Motor neuron (in vitro differentiated cells): ENCODE measurements at regions not wholly inside any gene's neighbourhood (a gene's known extent, or its start where the extent isn't known, plus 50 kb on each side); places are given as distances from the start of the nearest gene placed in this dataset.

ENCODE experiments used
- ATAC-seq, 8 experiments: fragments of 200-7000 bp; cut with Tn5 transposase; replicated peaks in 6 of 8; 2 replicates each; pipeline ENCODE4 v1.8.0; 2021; ENCODE audit warnings: mild to moderate bottlenecking in 8 of 8, moderate library complexity in 8 of 8
- H3K27ac ChIP-seq, 2 donors: fragments of 250-450 bp; sonication (Bioruptor Pico); 2 replicates each; pipeline ENCODE4 v1.9.0; 2021; ENCODE audit warnings: antibody characterized with exemption in 2 of 2, mild to moderate bottlenecking in 2 of 2, moderate library complexity in 1 of 2
- H3K4me1 ChIP-seq, 2 donors: fragments of 250-450 bp; sonication (Bioruptor Pico); replicated peaks in 1 of 2; 2 replicates each; pipeline ENCODE4 v1.6.1; 2021; ENCODE audit warnings: antibody characterized with exemption in 2 of 2, mild to moderate bottlenecking in 2 of 2, moderate library complexity in 1 of 2
- H3K4me3 ChIP-seq, 5 donors: fragments of 250-450 bp; sonication (Bioruptor Pico); 2 replicates each; pipeline ENCODE4 v1.9.0; 2021; ENCODE audit warnings: antibody characterized with exemption in 5 of 5, mild to moderate bottlenecking in 5 of 5, moderate library complexity in 4 of 5
- WGBS, 10 experiments: fragments of 450-650 bp; shearing (Covaris generic); methylation state at CpG; one replicate each; pipeline ENCODE4 v1.0.0; 2022; 5-methylcytosine and 5-hydroxymethylcytosine counted together
- in situ Hi-C, 9 experiments: fragments of 400-800 bp; cut with MboI; loops; one replicate each; pipeline ENCODE4 v1.15.0; 2021; ENCODE audit warnings: low sequenced_read_pairs in 9 of 9, low pct_unique_long_range_greater_than_20kb in 2 of 9; ENCODE audit not compliant: unreplicated experiment in 9 of 9

GRCh38 chr7:130972201-130972600 lies 238.2 kb upstream of the KLF14 start:
- Histone ChIP-seq H3K4me1 (no peaks in the 10 kb centered on the region), H3K4me3 (no peak overlapping the region), H3K27ac (no peak overlapping the region)
- 80 to 100% (median 97%) methylated on average over 1 to 2 of the region's 2 CpGs; no CpG with 5 or more reads in 2 of the 10 experiments for WGBS, 10 experiments
- in situ Hi-C loops, result no loop called here
- no peak for ATAC-seq

DNA sequence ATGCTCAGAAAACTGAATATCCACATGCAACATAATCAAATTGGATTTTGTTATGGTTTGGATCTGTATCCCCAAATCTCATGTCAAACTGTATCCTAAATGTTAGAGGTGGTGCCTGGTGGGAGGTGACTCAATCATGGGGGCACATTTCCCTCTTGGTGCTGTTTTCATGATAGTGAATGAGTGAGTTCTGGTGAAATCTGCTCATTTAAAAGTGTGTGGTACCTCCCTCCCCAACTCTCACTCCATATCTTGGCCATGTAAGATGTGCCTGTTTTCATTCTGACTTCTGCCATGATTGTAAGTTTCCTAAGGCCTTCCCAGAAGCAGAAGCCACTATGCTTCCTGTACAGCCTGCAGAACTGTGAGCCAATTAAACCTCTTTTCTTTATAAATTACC lies 239.6 kb upstream of the KLF14 start:
- no peak for ATAC-seq
- H3K4me3 ChIP-seq, result no peak overlapping the region
- H3K27ac ChIP-seq, result no peak overlapping the region
- no peaks in the 10 kb centered on the region for H3K4me1 ChIP-seq
- in situ Hi-C loops, result no loop called here

- in situ Hi-C loops, result no loop called here
- no peak overlapping the region for H3K4me3 ChIP-seq
- no peak overlapping the region for H3K27ac ChIP-seq
- 100% methylated on average over 1 to 2 of the region's 2 CpGs; no CpG with 5 or more reads in 3 of the 10 experiments for WGBS, 10 experiments
- H3K4me1 ChIP-seq, result no peaks in the 10 kb centered on the region
- ATAC-seq, result no peak
Measured at GRCh38 chr7:130974169-130974568, 240.2 kb upstream of the KLF14 start.

- WGBS, 10 experiments, result 75 to 100% (median 100%) methylated on average over 1 to 2 of the region's 2 CpGs; no CpG with 5 or more reads in 5 of the 10 experiments
- no peak for ATAC-seq
- no peak overlapping the region for H3K4me3 ChIP-seq
- H3K4me1 ChIP-seq, result no peaks in the 10 kb centered on the region
- no peak overlapping the region for H3K27ac ChIP-seq
- in situ Hi-C loops, result no loop called here
Measured at GRCh38 chr7:130974794-130975193, 240.8 kb upstream of the KLF14 start.

- 18 to 100% (median 96%) methylated on average over 1 to 4 of the region's 5 CpGs; no CpG with 5 or more reads in 1 of the 10 experiments for WGBS, 10 experiments
- Histone ChIP-seq H3K4me3 (no peak overlapping the region), H3K4me1 (no peaks in the 10 kb centered on the region), H3K27ac (no peak overlapping the region)
- in situ Hi-C loops, result no loop called here
- ATAC-seq, result no peak
Measured at GRCh38 chr7:130975731-130976130, 241.7 kb upstream of the KLF14 start.

DNA sequence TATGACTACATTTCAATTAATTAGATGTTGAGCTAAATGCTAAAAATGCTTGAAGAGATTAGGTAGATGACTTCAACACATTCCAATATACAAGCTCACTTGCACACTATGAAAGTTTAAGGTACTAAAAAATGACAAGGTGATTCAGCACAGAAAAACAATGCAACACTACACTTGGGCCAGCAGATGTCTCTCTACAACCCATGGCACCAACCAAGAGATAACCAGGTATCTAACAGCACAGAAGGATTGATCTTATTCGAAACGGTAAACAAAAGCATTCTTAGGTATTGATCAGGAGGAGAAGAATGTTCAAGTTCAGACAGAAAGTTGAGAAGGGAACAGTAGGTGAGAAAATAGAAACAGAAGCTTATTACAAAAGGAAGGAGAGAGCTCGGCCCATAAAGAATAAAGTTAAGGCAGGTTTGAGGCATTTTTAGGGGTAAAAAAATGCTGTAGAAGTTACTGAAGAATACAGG lies 248.2 kb upstream of the KLF14 start:
- Histone ChIP-seq H3K4me1 (no peaks in the 10 kb centered on the region), H3K4me3 (no peak overlapping the region), H3K27ac (no peak overlapping the region)
- in situ Hi-C loops, result no loop called here
- 22 to 92% (median 46%) methylated on average over 1 to 3 of the region's 3 CpGs; no CpG with 5 or more reads in 1 of the 10 experiments for WGBS, 10 experiments
- peak in 5 of 8 experiments; percentile 18 to 62 (median 36) for ATAC-seq

DNA sequence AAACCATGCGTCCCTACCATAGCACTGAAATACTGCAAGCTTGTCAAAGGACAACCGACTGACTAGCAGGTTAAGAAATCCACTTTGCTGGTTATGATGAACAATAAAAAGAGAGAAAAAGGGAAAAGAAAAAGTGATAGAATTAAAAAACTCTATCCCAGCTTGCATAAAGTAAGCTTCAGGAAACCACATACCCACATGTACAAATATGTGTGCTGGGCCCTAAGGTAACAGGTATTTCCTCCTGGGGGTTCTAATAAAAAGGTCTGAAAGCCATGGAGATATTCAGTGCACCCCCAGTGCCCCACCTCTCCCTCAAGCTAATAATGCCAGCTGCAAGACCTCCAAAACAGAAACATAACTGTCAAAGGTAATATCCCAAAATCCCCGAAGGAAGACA lies 248.6 kb upstream of the KLF14 start:
- Histone ChIP-seq H3K27ac (no peak overlapping the region), H3K4me1 (no peaks in the 10 kb centered on the region), H3K4me3 (no peak overlapping the region)
- in situ Hi-C loops, result no loop called here
- peak in 1 of 8 experiments; percentile 10 for ATAC-seq
- WGBS, 10 experiments, result 13 to 78% (median 46%) methylated on average over 1 to 3 of the region's 3 CpGs

DNA sequence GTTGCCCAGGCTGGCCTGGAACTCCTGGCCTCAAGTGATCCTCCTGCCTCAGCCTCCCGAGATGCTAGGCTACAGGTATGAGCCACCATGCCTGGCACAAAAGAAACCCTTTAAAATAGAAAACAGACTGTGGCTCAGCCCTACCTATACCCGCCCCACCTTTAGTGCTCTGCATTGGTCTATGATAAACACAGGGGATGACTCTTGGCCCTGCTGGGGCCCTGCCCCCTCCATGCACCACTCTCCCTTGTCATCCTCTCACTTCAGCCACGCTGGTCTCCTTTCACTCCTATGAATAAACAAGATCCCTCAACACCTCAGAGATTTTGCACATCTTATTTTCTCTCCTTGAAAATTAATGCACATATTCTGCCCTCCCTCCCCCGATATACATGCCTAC lies 251.4 kb upstream of the KLF14 start:
- ATAC-seq, result peak in 2 of 8 experiments; percentile 4 to 8
- WGBS, 10 experiments, result 63 to 100% (median 90%) methylated on average over 1 to 4 of the region's 4 CpGs; no CpG with 5 or more reads in 2 of the 10 experiments
- H3K27ac ChIP-seq, result no peak overlapping the region
- H3K4me1 ChIP-seq, result peaks cover 3 to 12% of the 10 kb centered on the region in 2 donors
- in situ Hi-C loops, result no loop called here
- no peak overlapping the region for H3K4me3 ChIP-seq

GRCh38 chr7:130986261-130986690 lies 252.3 kb upstream of the KLF14 start:
- in situ Hi-C loops, result no loop called here
- peak in 2 of 8 experiments; percentile 11 to 12 for ATAC-seq
- H3K4me3 ChIP-seq, result no peak overlapping the region
- WGBS, 10 experiments, result 18 to 93% (median 83%) methylated on average over 1 to 5 of the region's 7 CpGs; no CpG with 5 or more reads in 3 of the 10 experiments
- H3K4me1 ChIP-seq, result peaks cover 3 to 12% of the 10 kb centered on the region in 2 donors
- no peak overlapping the region for H3K27ac ChIP-seq

GRCh38 chr7:130987092-130987491 lies 253.1 kb upstream of the KLF14 start:
- H3K27ac ChIP-seq, result no peak overlapping the region
- in situ Hi-C loops, result no loop called here
- 40 to 100% (median 75%) methylated on average over 1 to 3 of the region's 4 CpGs; no CpG with 5 or more reads in 4 of the 10 experiments for WGBS, 10 experiments
- H3K4me1 ChIP-seq, result peaks cover 3 to 12% of the 10 kb centered on the region in 2 donors
- peak in 1 of 8 experiments; percentile 13 for ATAC-seq
- H3K4me3 ChIP-seq, result no peak overlapping the region

DNA sequence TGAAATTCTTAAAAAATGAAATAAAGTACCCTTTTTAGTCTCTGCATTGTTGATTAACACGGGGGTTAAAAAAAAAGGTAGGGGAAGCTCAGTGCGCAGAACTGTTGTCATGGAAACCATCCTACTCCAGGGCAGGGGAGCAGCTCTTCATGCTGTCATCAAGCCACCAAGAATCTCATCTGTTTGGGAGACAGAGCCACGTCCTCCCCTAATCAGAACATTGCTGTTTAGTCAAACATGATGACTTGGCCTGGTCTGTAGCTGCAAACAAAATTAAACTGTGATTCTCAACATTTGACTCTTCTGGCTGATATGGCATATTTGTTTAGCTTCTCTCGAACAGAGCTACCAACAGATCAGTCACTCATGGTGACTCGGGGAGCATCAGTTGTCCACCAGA lies 254.4 kb upstream of the KLF14 start:
- Histone ChIP-seq H3K4me1 (peaks cover 3 to 12% of the 10 kb centered on the region in 2 donors), H3K4me3 (no peak overlapping the region), H3K27ac (peak overlapping the region in 1 of 2 donors; percentile 10)
- in situ Hi-C loops, result no loop called here
- 6 to 57% (median 23%) methylated on average over 2 to 5 of the region's 5 CpGs for WGBS, 10 experiments
- ATAC-seq, result peak in 6 of 8 experiments; percentile 8 to 99 (median 98)

DNA sequence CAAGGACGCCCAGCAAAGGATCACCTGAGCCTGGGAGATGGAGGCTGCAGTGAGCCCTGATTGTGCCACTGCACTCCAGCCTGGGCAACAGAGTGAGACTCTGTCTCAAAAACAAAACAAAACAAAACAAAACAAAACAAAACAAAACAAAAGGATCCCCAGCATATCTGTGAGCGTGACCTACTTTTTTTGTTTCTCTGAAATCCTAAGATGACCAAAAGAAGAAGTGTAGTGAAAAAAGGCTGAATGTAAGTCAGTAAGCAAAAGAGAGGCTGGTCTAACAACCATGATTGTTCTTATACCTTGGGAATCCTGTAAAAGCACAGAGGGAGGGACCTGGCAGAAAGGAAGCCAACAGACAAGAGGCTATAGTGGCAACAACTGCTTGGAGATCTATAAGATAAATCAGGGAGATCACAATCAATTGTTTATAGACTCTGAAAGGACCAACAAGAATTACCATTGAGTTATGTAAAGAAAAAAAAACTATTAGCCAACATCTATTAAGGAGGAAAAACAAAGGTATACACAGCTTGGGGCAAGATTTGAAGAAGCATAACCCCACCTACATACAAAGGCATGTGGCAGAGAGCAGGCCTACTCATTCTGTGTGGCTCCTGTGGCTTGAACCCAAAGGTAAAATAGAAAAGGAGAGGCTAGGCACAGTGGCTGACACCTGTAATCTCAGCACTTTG lies 255.2 kb upstream of the KLF14 start:
- no peak for ATAC-seq
- H3K27ac ChIP-seq, result no peak overlapping the region
- in situ Hi-C loops, result no loop called here
- 60 to 100% (median 91%) methylated on average over 1 to 2 of the region's 2 CpGs for WGBS, 10 experiments
- H3K4me3 ChIP-seq, result no peak overlapping the region
- H3K4me1 ChIP-seq, result peaks cover 3 to 12% of the 10 kb centered on the region in 2 donors

GRCh38 chr7:130990178-130990832 lies 256.3 kb upstream of the KLF14 start:
- 56 to 100% (median 86%) methylated on average over 1 to 11 of the region's 16 CpGs for WGBS, 10 experiments
- in situ Hi-C loops, result no loop called here
- Histone ChIP-seq H3K4me3 (no peak overlapping the region), H3K4me1 (peaks cover 3 to 12% of the 10 kb centered on the region in 2 donors), H3K27ac (no peak overlapping the region)
- peak in 1 of 8 experiments; percentile 7 for ATAC-seq
